ENCODE measurements at regions not wholly inside any gene's neighbourhood (a gene's known extent, or its start where the extent isn't known, plus 50 kb on each side); places are given as distances from the start of the nearest gene placed in this dataset.

DNA sequence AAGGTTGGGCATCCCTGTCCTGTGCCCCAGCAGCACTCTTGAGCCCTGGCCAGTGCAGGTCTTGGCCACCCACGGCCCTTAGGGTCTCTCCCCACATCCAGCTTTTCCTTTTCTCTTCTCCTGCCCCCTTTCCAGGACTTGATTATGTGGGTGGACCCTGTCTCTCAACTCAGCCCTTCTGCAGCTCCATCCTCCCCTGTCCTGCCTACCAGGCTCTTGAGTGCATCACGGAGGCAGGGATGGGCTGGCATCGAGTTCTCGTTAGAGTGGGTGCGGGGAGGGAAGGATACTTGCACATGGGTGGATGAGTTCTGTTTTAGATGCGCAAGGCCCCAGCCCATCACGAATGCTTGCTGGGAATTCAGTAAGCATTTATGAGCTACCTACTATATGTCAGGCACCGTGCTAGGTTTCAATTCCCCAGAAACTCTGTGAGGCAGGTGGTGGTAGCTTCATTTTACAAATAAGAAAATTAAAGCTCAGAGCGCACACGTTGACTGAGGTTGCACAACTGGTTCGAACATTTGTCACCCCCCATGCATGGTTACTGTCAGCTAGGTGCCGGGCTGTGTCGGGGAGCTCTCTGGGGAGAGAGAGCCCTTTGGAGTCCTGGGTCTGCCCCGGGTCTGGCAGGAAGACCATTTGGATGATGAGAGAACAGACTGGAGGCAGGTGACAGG lies 144.6 kb upstream of the PITX1 start:
- TF ChIP-seq POLR2A (IDR thresholded peaks at IDR 0.05): no peak
- TF ChIP-seq, protein P1, sequence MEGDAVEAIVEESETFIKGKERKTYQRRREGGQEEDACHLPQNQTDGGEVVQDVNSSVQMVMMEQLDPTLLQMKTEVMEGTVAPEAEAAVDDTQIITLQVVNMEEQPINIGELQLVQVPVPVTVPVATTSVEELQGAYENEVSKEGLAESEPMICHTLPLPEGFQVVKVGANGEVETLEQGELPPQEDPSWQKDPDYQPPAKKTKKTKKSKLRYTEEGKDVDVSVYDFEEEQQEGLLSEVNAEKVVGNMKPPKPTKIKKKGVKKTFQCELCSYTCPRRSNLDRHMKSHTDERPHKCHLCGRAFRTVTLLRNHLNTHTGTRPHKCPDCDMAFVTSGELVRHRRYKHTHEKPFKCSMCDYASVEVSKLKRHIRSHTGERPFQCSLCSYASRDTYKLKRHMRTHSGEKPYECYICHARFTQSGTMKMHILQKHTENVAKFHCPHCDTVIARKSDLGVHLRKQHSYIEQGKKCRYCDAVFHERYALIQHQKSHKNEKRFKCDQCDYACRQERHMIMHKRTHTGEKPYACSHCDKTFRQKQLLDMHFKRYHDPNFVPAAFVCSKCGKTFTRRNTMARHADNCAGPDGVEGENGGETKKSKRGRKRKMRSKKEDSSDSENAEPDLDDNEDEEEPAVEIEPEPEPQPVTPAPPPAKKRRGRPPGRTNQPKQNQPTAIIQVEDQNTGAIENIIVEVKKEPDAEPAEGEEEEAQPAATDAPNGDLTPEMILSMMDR (IDR thresholded peaks at IDR 0.05): no peak

Measured in lower leg skin (tissue), 3 donors.